AG09319 (cell line): ENCODE measurements at regions not wholly inside any gene's neighbourhood (a gene's known extent, or its start where the extent isn't known, plus 50 kb on each side); places are given as distances from the start of the nearest gene placed in this dataset.

Source experiments
- DNase-seq: peaks from one replicate; pipeline ENCODE4 v3.0.0-alpha.2; 2010; ENCODE audit warnings: low read depth; ENCODE audit errors: extremely low read depth
- TF ChIP-seq, protein P1 (sequence below): IDR thresholded peaks from 2 replicates; pipeline ENCODE4 v1.5.1; 2011; ENCODE audit warnings: low read depth, mild to moderate bottlenecking, inconsistent platforms, low read length, moderate library complexity

DNA sequence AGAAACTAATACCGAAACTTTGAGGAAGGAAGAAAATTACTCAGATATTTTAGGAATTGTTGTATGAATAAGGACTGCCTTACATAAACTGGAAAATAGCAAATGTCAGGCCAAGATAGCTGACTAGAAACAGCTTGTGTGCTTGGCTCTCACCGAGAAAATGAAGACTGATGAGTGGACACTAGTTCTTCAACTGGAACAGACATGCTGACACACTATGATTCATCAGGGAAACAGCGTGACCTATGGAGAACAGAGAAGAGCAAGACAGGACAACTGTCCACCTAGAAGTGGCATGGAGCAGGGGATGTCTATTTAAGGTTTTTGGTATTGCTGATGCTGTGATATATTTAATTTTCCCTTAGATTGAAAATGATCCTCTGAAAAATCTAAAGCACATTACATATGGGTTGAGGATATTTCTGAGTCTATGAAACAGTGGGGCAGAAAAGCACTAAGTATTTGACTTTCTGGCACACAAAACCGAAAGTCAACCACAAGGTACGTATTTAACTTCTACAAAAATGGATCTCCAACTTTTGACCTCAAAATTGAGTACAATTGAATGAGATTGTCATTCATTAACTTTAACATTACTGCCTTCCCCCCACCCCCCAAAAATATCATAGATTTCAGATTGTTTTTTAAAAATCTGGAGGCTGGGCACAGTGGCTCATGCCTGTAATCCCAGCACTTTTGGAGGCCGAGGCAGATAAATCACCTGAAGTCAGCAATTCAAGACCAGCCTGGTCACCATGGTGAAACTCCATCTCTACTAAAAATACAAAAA lies 863.2 kb downstream of the LRFN5 start:
- DNase-seq: no peak

DNA sequence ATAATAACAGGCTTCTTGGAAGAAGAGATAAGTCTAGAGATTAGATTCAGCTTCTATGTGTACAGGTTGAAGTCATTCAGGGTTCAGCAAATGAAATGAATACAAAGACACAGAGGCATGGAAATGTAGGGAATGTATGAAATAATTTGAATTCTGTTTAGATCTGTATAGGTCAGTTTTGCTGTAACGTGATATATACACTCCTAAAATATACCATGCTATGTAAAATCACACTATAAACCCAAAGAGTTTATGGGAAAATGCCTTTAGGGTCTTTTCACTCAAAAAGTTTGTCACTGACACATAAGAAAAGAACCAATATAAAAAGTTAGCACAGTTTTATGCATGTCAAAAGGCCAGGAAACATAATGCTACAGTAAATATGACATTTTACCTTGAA lies 854.0 kb downstream of the LRFN5 start:
- TF ChIP-seq, protein P1, sequence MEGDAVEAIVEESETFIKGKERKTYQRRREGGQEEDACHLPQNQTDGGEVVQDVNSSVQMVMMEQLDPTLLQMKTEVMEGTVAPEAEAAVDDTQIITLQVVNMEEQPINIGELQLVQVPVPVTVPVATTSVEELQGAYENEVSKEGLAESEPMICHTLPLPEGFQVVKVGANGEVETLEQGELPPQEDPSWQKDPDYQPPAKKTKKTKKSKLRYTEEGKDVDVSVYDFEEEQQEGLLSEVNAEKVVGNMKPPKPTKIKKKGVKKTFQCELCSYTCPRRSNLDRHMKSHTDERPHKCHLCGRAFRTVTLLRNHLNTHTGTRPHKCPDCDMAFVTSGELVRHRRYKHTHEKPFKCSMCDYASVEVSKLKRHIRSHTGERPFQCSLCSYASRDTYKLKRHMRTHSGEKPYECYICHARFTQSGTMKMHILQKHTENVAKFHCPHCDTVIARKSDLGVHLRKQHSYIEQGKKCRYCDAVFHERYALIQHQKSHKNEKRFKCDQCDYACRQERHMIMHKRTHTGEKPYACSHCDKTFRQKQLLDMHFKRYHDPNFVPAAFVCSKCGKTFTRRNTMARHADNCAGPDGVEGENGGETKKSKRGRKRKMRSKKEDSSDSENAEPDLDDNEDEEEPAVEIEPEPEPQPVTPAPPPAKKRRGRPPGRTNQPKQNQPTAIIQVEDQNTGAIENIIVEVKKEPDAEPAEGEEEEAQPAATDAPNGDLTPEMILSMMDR: no peak

More for the DNA sequence above, 863.2 kb downstream of the LRFN5 start:
- TF ChIP-seq, protein P1: no peak

DNA sequence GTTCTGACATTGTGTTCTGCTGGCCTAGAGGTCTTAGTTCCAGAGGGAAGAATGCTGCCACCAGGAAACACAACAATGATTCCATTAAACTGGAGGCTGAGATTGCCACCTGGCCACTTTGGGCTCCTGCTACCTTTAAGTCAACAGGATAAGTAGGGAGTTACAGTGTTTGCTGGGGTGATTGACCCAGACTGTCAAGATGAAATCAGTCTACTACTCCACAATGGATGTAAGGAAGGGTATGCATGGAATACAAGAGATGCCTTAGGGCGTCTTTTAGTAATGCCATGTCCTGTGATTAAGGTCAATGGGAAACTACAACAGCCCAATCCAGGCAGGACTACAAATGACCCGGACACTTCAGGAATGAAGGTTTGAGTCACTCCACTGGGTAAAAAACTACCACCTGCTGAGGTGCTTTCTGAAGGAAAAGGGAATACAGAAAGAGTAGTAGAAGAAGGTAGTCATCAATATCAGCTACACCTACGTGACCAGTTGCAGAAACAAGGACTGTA lies 852.6 kb downstream of the LRFN5 start:
- TF ChIP-seq, protein P1: no peak
- no peak for DNase-seq

More for the DNA sequence above, 854.0 kb downstream of the LRFN5 start:
- DNase-seq: no peak

DNA sequence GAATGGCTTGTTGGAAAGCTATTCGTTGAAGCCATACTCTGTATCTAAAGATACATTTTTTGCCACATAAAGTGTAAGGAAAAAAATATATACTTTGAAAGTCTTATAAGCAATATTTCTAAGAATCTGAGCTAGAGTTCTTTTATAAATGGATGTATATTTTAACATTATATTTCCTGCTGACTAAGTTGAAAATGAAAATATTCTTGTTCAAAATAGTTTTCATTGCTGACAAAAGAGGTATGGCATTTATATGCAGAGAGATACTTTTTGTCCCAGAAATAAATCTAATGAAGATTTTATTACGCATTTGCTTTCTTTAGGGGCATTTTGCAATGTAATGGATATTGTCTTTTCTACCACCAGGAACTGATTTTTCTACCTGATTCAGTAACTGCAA lies 834.9 kb downstream of the LRFN5 start:
- no peak for DNase-seq
- TF ChIP-seq, protein P1: no peak

DNA sequence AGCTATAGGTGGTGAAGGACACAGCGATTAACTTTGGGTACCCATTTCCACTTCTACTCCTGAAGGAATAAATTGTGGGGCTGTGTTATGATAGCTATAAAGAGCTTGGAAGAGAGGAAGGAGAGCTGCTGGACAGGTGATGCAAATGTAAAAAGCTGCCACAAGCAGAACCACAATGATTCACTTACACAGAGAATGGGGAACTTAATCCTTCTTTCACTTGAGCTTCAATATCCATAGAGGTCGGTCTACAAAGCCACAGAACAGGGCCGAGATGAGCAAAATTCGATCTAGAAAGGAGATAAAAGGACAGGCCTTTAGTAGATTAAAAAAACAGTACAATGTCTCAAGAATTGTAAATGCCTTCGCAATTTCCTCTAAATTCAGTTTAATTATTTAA lies 831.1 kb downstream of the LRFN5 start:
- TF ChIP-seq, protein P1: no peak
- DNase-seq: no peak

DNA sequence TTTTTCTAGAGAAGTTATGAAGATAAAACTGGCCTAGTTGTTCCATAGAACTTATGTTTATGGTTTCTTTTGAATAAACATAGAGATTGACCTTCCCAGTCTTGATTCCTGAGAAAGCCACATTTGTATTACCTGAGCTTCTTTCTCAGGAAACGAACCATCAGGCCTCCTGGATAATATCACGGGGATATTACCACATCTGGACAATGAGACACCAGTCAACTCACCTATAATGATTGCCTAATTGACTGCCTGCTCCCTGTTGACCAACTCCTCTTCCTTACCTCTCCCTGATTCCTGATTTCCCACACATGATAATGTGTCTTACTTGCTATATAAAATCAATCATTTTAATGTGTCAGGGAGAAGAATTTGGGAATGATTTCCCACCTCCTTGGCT lies 822.7 kb downstream of the LRFN5 start:
- TF ChIP-seq, protein P1: no peak
- DNase-seq: no peak

DNA sequence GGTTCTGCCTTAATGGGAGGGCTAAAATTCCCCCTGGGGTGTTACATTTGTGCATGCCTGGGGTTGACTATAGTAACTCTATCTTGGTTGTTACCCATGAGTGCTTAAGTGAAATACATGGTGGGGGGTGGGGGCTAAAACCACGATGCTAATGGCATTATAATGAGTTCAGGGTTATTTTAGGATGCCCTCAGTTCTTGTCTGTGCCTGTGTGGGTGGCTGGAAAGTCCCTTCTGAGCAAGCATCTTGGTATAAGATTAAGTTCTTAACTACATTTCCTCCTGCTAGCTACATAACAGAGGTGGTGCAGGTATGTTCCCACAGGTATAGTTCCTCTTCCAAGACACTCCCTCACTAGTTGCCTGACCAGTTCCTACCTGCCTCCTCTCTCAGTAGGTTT lies 822.3 kb downstream of the LRFN5 start:
- no peak for DNase-seq
- TF ChIP-seq, protein P1: no peak
